ENCODE measurements at regions not wholly inside any gene's neighbourhood (a gene's known extent, or its start where the extent isn't known, plus 50 kb on each side); places are given as distances from the start of the nearest gene placed in this dataset.

GRCh38 chr3:18838758-18839157, 309.6 kb upstream of the KCNH8 start:
- 0% methylated on average over 1 of the region's 1 CpG for WGBS (ENCODE audit: insufficient coverage, low coverage, missing lambda C conversion rate)

More at GRCh38 chr3:18838758-18839157, 309.6 kb upstream of the KCNH8 start:
- no peaks in the 10 kb centered on the region for H3K9me1 ChIP-seq (ENCODE audit: control insufficient read depth, insufficient read depth, low read length)
- no peak for ATAC-seq
- no peaks in the 10 kb centered on the region for H4K20me1 ChIP-seq (replicated peaks; ENCODE audit: control insufficient read depth, insufficient read depth, low read length)
- H3K27ac ChIP-seq (ENCODE audit: extremely low read depth, low read depth, low read length): no peak overlapping the region
- H3K4me3 ChIP-seq: no peak overlapping the region
- H3K27me3 ChIP-seq (ENCODE audit: control insufficient read depth in 2 of 2, insufficient read depth in 2 of 2, low read length in 2 of 2): no peaks in the 10 kb centered on the region
- in situ Hi-C loops (cut with MboI) (no loop called here), intact Hi-C loops (cut with micrococcal nuclease) (no loop called here)
- no peaks in the 10 kb centered on the region for H3K79me2 ChIP-seq (ENCODE audit: control insufficient read depth, insufficient read depth, low read length)
- no peak for FAIRE-seq
- no TSS peak for BruUV-seq (replicated peaks)
- POLR2A ChIA-PET: no interaction called here
- no peaks in the 10 kb centered on the region; the same call in 1 of the 2 replicates for H3K9me3 ChIP-seq (replicated peaks; ENCODE audit: control insufficient read depth, insufficient read depth, low read depth, low read length)
- H3K9ac ChIP-seq (ENCODE audit: insufficient read depth in 1 of 2, low read depth in 2 of 2, low read length in 2 of 2): no peak overlapping the region
- CTCF ChIA-PET (ENCODE audit: low intra/inter-chr PET ratio): no interaction called here
- H3K4me1 ChIP-seq (replicated peaks in 1 of 2; ENCODE audit: control insufficient read depth in 2 of 2, insufficient read depth in 2 of 2, low read length in 2 of 2): no peaks in the 10 kb centered on the region
- H3K4me2 ChIP-seq (ENCODE audit: insufficient read depth, low read length): no peak overlapping the region
- no peaks in the 10 kb centered on the region for H3K36me3 ChIP-seq (ENCODE audit: control insufficient read depth, insufficient read depth, low read length)
- TF ChIP-seq TCF3 (CRISPR knock-in tag; IDR thresholded peaks at IDR 0.05) (no peak), E2F3 (CRISPR knock-in tag; IDR thresholded peaks at IDR 0.05) (no peak), SIX5 (IDR thresholded peaks at IDR 0.05; ENCODE audit: borderline replicate concordance in 1 of 2, insufficient read depth in 1 of 2, low read depth in 1 of 2, low read length in 2 of 2) (no peak), NCOA6 (IDR thresholded peaks at IDR 0.05) (no peak), ZNF324 (CRISPR knock-in tag; IDR thresholded peaks at IDR 0.05) (no peak), SIRT6 (IDR thresholded peaks at IDR 0.05; ENCODE audit: low read depth, low read length) (no peak), TRIM28 (IDR thresholded peaks at IDR 0.05) (no peak), DACH1 (IDR thresholded peaks at IDR 0.05; ENCODE audit: partially characterized antibody) (no peak), ZNF217 (CRISPR knock-in tag; IDR thresholded peaks at IDR 0.05) (no peak), RFX7 (CRISPR knock-in tag; IDR thresholded peaks at IDR 0.05) (no peak), ZNF507 (tag; conservative IDR thresholded peaks at IDR 0.05) (no peak), ZNF311 (CRISPR knock-in tag; IDR thresholded peaks at IDR 0.05) (no peak), CBX1 (IDR thresholded peaks at IDR 0.05; ENCODE audit: low read depth) (no peak)
- TF ChIP-seq, protein P1, sequence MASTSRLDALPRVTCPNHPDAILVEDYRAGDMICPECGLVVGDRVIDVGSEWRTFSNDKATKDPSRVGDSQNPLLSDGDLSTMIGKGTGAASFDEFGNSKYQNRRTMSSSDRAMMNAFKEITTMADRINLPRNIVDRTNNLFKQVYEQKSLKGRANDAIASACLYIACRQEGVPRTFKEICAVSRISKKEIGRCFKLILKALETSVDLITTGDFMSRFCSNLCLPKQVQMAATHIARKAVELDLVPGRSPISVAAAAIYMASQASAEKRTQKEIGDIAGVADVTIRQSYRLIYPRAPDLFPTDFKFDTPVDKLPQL (IDR thresholded peaks at IDR 0.05; ENCODE audit: extremely low read depth, insufficient read length): no peak
- TF ChIP-seq, protein P2, sequence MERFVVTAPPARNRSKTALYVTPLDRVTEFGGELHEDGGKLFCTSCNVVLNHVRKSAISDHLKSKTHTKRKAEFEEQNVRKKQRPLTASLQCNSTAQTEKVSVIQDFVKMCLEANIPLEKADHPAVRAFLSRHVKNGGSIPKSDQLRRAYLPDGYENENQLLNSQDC (CRISPR knock-in tag; IDR thresholded peaks at IDR 0.05): no peak
- H2AFZ ChIP-seq (ENCODE audit: low read depth, low read length): no peak overlapping the region
- no peak for DNase-seq (ENCODE audit: extremely low read depth in 1 of 4, low spot score in 3 of 4)

Measured in K562 (cell line).